A549 (cell line): ENCODE measurements at regions not wholly inside any gene's neighbourhood (a gene's known extent, or its start where the extent isn't known, plus 50 kb on each side); places are given as distances from the start of the nearest gene placed in this dataset.

ENCODE experiments used
- CTCF ChIP-seq: fragments of >200 bp; sonication (Bioruptor Twin); formaldehyde crosslinking; IDR thresholded peaks from 3 replicates; pipeline ENCODE4 v1.5.1; 2016
- SMC3 ChIP-seq: fragments of >200 bp; sonication (Bioruptor Twin); formaldehyde crosslinking; IDR thresholded peaks from 3 replicates; pipeline ENCODE4 v1.6.1; 2018; ENCODE audit warnings: inconsistent platforms

DNA sequence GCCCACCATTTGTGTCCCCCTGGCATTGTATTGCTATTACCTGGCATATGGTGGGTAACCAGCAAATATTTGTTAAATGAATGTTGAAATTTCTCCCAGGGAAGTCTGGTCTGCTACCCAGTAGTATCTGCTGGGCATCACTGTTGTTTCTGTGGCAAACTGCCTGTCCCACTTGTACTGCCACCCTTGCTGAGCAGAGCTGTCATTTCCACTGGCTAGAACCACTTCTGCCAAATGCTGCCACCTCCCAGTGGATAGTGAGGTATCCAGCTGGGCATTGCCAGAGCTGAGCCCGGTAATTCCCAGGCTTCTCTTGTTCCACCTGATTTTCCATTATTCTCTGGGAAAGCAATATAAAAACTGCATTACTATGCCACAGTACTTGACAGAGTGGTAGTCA, 186.7 kb upstream of the NOCT start:
- TF ChIP-seq CTCF = no peak
- no peak for TF ChIP-seq SMC3
